Endothelial cell of hepatic sinusoid (primary cell): ENCODE measurements at regions not wholly inside any gene's neighbourhood (a gene's known extent, or its start where the extent isn't known, plus 50 kb on each side); places are given as distances from the start of the nearest gene placed in this dataset.
"Not testable (repeated sequence)": the region's sequence is repeated elsewhere in the genome, so short reads cannot be mapped to it uniquely, and the experiment has no call there.

Experiments used
- in situ Hi-C: cut with HindIII; loops from 2 replicates; pipeline ENCODE4 v1.10.0; 2017; ENCODE audit warnings: low sequenced_read_pairs

DNA sequence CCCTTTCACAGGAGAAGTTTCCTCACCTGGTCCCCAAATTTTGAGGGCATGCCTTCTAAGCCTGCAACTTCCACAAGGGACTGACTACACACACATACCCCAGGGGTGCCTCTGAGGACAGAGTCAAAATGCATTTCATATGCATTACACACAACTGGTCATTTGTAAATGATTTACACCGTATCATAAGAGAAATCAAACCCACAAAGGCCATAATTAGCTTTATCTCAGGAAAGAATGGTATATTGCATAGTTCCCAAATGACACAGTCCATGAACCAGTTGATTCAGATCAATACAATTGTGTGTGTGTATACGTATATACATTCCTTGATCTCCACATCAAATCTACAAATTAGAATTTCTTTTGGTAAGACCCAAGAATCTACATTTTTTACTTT, 203.3 kb upstream of the PRDM1 start:
- in situ Hi-C loops, result no loop called here

DNA sequence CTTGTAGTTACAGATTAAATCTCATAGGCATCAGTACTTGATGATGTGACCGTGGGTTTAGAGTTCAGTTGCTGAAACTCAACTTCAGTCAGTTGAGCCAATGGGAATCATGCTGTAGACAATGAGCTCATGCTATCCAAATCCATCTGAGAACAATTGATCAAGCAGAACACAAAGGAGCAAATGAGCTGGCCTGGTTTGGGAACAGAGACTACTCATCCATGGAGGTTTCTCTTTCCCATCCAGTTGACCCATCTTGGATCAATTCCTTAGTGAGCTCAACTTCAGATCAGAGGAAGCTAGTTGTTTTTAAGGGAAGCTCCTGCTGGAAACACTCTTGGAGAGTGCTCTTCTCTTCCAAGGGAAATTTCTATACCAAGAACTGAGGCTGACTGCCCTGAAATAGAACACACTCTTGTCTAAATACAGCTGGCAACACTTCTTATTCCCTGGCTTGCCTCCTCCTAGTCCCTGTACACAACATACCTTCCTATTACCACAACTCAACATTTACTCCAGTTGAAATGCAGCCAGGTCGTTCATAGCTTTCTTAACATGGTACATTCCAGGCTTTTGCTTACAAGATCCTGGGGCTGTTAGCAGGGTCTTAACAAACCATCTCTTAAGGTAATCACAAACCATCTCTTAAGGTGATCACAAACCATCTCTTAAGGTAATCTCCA, 203.9 kb upstream of the PRDM1 start:
- in situ Hi-C loops, result no loop called here

- in situ Hi-C loops, result no loop called here
These were observed 204.5 kb upstream of the PRDM1 start for GRCh38 chr6:105881608-105882007.

DNA sequence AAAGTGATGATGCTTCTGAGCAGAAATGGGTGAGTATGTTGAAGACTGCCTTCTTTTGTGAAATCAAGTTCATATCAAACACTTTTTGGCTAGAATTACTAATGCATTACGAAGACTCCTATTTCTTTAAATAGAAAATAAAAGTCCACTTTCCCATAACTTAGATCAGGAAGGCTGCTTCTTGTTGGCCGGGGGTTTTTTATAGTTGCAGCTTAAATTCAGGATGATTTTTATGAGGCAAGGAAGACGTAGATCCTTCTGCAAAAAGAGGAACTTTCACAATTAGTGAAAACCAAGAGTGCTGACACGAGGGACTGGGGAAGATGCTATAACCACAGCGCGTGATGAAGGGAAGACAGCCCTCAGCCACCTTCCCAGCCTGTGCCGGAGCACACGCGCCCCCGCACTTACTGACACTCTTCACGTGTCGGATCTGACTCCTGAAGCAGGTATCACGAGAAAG, 206.1 kb upstream of the PRDM1 start:
- in situ Hi-C loops, result no loop called here

GRCh38 chr6:105879146-105879545, 207.0 kb upstream of the PRDM1 start:
- in situ Hi-C loops, result no loop called here

DNA sequence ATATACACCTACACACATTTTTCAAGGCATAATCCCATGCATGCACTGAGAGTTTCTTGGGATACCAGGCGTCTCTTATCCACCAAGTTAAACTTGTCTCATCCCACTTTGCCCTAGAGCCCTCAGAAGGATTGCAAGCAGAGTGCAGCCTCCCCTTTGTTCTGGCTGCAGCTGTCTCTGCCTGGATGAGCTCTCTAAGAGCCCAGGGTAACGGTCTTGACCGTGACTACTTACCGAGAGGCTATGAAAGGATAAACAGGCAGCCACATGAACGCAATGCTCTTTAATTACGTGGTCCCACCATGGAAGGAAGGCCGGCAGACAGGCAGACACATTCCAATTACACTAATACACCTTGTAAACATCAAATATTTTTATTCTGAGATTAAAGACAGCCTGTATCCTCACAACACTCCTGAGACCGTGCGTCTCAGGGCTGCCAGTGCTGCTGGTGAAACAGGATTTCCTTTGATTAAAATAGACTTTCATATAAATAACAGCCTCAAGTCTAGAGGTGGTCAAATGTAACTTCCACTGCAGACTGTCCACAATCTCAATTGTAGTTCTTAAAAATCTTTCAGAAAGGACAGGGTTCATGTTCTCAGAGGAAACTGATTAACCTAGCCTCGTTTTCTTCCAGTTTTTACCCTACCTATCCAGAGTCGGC, 210.0 kb upstream of the PRDM1 start:
- in situ Hi-C loops, result no loop called here

GRCh38 chr6:105874835-105875626, 211.1 kb upstream of the PRDM1 start:
- in situ Hi-C loops, result no loop called here

GRCh38 chr6:105873799-105874198, 212.3 kb upstream of the PRDM1 start:
- in situ Hi-C loops, result no loop called here

- in situ Hi-C loops, result no loop called here
These were observed 212.9 kb upstream of the PRDM1 start for GRCh38 chr6:105873211-105873704.

DNA sequence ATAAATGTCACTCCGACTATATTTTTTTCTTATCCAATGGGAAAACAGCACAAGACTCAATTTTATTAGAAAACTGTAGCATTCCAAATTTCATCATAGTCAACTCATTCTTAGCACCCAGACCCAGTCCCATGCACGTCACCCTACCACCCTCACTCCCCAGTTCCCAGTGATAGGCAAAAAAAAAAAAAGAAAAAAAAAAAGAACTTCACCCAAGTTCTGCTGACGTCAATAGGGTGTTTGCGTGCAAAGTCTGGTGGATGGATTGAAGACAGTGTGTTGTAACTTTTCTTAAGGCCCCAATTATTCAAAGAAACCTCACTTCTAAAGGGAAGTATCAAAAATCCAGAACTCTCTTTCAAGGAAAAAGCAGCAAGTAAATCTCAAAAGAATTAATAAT, 213.9 kb upstream of the PRDM1 start:
- in situ Hi-C loops, result no loop called here

DNA sequence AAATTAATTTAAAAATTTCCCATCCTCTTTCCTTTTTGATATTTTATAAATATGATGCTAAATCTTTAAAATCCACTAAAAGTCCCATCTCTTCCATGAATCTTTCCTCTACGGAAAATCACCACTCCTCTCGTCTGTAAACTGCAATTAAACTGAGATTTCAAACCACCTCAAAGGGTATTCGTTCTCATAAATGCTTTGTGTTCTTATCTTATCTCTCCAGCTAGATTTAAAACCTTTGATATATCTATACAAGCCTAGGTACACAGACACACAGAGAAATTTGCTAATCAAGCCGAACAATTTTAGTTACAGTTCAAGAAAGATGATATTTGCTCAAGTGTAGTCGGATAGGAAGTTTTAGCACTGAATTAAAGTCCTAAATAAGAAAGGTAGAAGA, 214.6 kb upstream of the PRDM1 start:
- in situ Hi-C loops, result no loop called here

GRCh38 chr6:105869835-105870440, 216.2 kb upstream of the PRDM1 start:
- in situ Hi-C loops, result no loop called here

- in situ Hi-C loops, result no loop called here
These were observed 217.2 kb upstream of the PRDM1 start for GRCh38 chr6:105868823-105869460.

DNA sequence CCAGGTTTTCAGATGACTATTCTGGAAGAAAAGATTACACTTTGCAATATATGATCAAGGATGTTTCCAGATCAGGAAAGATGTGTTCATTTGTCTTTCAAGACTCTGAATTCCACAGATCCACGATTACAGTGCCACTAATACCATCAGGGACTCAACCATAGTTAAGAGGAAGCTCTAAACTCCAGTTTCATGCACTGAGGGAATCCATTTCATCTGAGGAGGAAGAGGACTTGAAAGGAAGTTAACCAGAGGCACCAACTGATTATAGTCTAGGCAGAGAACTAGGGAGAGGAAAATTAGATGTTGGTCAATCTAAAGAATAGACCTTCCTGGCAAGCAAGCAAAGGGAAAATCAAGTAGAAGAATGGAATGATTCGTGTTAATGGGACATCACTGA, 218.3 kb upstream of the PRDM1 start:
- in situ Hi-C loops, result no loop called here

GRCh38 chr6:105867277-105867676, 218.9 kb upstream of the PRDM1 start:
- in situ Hi-C loops, result no loop called here

- in situ Hi-C loops, result no loop called here
These were observed 223.1 kb upstream of the PRDM1 start for GRCh38 chr6:105862936-105863607.

GRCh38 chr6:105860927-105861326, 225.2 kb upstream of the PRDM1 start:
- in situ Hi-C loops, result not testable (repeated sequence)

GRCh38 chr6:105859457-105859856, 226.7 kb upstream of the PRDM1 start:
- in situ Hi-C loops, result no loop called here

GRCh38 chr6:105858639-105859038, 227.5 kb upstream of the PRDM1 start:
- in situ Hi-C loops, result not testable (repeated sequence)

- in situ Hi-C loops, result no loop called here
These were observed 230.7 kb upstream of the PRDM1 start for GRCh38 chr6:105855433-105855832.
